ENCODE measurements at regions not wholly inside any gene's neighbourhood (a gene's known extent, or its start where the extent isn't known, plus 50 kb on each side); places are given as distances from the start of the nearest gene placed in this dataset.

DNA sequence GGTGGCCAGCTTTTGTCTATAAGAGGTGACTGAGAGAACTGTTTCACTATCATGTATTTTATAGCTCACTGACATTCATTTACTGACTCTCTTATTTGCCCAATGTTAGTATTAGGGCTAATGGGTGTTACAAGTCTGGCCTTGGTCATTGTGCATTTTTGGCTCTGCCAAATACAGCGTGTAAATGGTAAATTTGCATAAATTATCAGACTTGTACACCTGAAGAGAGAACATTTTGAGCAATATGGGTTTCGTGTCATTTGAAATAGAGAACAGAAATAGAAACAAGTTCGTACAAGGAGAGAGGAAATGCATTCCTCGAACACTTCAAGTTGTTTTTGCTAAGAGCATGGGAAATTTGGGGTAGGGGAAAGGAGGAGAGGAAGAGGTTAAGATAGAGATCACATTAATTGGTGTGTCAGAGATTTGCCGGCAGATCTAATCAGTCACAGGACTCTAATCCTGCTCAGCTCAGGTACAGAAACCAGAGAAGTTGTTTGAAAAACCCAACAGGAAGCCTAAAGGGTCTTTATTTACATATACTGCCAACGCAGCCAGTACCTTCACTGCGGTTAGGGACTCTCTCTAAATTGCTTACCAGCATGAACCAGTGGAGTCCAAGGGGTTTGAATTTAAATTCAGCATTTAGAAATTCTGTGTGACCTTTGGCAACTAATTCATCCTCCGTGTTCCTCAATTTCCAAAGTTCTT is 261.5 kb downstream of the GPATCH2 start:
- no peak overlapping the region for H3K4me3 ChIP-seq
- no peak overlapping the region for H3K27ac ChIP-seq
- H3K9me3 ChIP-seq = no peaks in the 10 kb centered on the region
- ATAC-seq (no peak), DNase-seq (no peak)
- intact Hi-C loops (cut with DNase I) = no loop called here
- no peaks in the 10 kb centered on the region for H3K36me3 ChIP-seq
- H3K4me1 ChIP-seq = no peaks in the 10 kb centered on the region
- TF ChIP-seq, protein P1, sequence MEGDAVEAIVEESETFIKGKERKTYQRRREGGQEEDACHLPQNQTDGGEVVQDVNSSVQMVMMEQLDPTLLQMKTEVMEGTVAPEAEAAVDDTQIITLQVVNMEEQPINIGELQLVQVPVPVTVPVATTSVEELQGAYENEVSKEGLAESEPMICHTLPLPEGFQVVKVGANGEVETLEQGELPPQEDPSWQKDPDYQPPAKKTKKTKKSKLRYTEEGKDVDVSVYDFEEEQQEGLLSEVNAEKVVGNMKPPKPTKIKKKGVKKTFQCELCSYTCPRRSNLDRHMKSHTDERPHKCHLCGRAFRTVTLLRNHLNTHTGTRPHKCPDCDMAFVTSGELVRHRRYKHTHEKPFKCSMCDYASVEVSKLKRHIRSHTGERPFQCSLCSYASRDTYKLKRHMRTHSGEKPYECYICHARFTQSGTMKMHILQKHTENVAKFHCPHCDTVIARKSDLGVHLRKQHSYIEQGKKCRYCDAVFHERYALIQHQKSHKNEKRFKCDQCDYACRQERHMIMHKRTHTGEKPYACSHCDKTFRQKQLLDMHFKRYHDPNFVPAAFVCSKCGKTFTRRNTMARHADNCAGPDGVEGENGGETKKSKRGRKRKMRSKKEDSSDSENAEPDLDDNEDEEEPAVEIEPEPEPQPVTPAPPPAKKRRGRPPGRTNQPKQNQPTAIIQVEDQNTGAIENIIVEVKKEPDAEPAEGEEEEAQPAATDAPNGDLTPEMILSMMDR (IDR thresholded peaks at IDR 0.05) = no peak
- TF ChIP-seq POLR2A (IDR thresholded peaks at IDR 0.05) = no peak
- H3K27me3 ChIP-seq = no peaks in the 10 kb centered on the region
- WGBS (ENCODE audit: insufficient coverage, low coverage, low lambda C conversion rate, missing lambda C conversion rate) = 19% methylated on average over 8 of the region's 8 CpGs

DNA sequence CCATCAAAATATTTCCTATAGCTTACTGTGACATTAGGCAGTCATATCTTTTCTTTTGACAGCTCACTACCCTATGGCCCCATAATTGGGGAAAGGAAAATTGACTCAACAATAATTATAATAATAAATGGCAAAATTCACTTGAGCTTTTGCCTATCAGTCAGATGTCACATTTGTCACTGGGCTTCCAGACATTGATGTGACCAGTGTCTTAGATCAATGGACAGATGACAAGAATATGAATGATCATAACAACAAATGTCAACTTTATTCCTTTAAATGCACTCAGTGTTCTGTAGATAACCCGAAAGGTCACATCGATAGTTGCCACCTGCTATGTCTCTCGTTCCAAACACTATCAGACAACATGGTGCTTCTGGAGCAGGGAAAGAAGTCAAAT is 266.7 kb downstream of the GPATCH2 start:
- H3K9me3 ChIP-seq = no peaks in the 10 kb centered on the region
- no peaks in the 10 kb centered on the region for H3K4me1 ChIP-seq
- intact Hi-C loops (cut with DNase I) = no loop called here
- no peak for TF ChIP-seq POLR2A (IDR thresholded peaks at IDR 0.05)
- TF ChIP-seq, protein P1 (IDR thresholded peaks at IDR 0.05) = no peak
- H3K36me3 ChIP-seq = no peaks in the 10 kb centered on the region
- WGBS (ENCODE audit: insufficient coverage, low coverage, low lambda C conversion rate, missing lambda C conversion rate) = 0% methylated on average over 1 of the region's 3 CpGs
- ATAC-seq (no peak), DNase-seq (no peak)
- H3K4me3 ChIP-seq = no peak overlapping the region
- no peaks in the 10 kb centered on the region for H3K27me3 ChIP-seq
- H3K27ac ChIP-seq = no peak overlapping the region

DNA sequence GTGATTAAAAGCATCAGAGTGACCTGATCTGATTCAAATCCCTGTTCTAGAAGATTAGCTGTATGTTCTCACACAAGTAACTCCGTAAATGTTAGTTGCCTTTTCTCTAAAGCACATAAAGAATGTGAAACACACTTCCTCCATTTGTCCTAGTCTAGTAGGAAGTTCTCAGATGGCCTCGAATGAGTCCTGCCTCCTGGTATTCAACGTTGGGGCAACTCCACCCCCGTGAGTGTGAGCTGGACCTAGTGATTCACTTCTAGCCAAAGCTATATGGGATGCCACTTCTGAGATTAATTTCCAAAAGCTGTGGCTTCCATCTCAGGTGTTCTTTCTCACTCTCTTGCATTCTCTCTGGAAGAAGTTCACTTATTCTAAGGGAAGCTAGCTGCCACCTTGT is 267.6 kb downstream of the GPATCH2 start:
- Histone ChIP-seq H3K27ac (no peak overlapping the region), H3K4me3 (no peak overlapping the region), H3K4me1 (no peaks in the 10 kb centered on the region), H3K9me3 (no peaks in the 10 kb centered on the region), H3K36me3 (no peaks in the 10 kb centered on the region), H3K27me3 (no peaks in the 10 kb centered on the region)
- TF ChIP-seq, protein P1 (IDR thresholded peaks at IDR 0.05) = no peak
- TF ChIP-seq POLR2A (IDR thresholded peaks at IDR 0.05) = no peak
- intact Hi-C loops (cut with DNase I) = no loop called here
- DNase-seq (no peak), ATAC-seq (no peak)
- 23% methylated on average over 4 of the region's 4 CpGs for WGBS (ENCODE audit: insufficient coverage, low coverage, low lambda C conversion rate, missing lambda C conversion rate)

- TF ChIP-seq, protein P1 (IDR thresholded peaks at IDR 0.05) = no peak
- no peak for TF ChIP-seq POLR2A (IDR thresholded peaks at IDR 0.05)
- H3K27ac ChIP-seq = no peak overlapping the region
- H3K36me3 ChIP-seq = no peaks in the 10 kb centered on the region
- H3K27me3 ChIP-seq = no peaks in the 10 kb centered on the region
- 72% methylated on average over 4 of the region's 4 CpGs for WGBS (ENCODE audit: insufficient coverage, low coverage, low lambda C conversion rate, missing lambda C conversion rate)
- DNase-seq = no peak
- intact Hi-C loops (cut with DNase I) = no loop called here
- no peaks in the 10 kb centered on the region for H3K4me1 ChIP-seq
- no peak overlapping the region for H3K4me3 ChIP-seq
- no peak for ATAC-seq
- no peaks in the 10 kb centered on the region for H3K9me3 ChIP-seq
These were observed 270.4 kb downstream of the GPATCH2 start for GRCh38 chr1:217360510-217360909.
